ENCODE measurements at regions not wholly inside any gene's neighbourhood (a gene's known extent, or its start where the extent isn't known, plus 50 kb on each side); places are given as distances from the start of the nearest gene placed in this dataset.

DNA sequence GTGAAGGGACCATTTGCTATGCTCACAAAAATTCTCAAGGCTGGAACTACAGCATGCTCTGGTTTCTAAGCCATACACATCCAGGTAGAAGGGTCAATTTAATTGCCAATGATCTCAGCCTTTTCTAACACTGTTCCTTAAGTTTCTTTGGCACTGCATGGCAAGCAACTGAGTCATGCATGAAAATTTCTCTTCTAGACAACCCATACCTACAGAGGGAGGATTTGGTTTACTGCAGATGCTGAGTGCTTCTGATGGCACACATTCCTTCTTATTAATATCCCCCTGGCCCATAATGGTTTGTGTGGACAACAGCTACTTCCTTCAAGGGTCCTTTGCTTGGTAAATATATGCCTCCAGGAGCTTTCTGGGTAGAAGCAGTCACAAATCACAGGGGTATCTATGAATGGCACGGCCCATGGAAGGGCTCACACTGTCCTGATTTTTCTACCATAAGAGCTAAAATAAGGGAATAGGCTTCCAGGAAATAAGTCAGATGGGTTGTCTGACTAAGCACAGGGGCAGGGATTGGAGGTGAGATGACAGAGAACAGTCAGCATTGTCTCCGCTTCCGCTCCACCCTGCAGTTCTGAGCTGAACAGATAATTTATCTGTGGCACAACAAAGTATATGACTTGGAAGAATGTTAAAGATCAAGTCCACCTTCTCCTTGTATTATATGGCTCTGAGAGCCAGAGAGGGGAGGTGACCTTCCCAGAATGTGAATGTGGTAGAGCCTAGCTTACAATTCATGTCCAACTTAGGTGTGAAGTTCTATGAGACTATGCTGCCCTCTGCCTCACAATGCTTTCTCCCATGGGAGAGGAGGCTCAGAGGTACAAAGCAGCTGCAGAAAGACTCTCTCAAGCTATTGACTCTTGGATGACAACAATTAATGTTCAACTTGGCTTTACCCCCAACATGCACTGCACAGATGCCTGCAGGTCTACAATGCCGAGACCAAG is 199.2 kb upstream of the TNP1 start:
- WGBS, 2 donors = 97 to 98% methylated on average over 4 of the region's 4 CpGs
- intact Hi-C loops (cut with DNase I; ENCODE audit: low total_unique reads) = no loop called here

DNA sequence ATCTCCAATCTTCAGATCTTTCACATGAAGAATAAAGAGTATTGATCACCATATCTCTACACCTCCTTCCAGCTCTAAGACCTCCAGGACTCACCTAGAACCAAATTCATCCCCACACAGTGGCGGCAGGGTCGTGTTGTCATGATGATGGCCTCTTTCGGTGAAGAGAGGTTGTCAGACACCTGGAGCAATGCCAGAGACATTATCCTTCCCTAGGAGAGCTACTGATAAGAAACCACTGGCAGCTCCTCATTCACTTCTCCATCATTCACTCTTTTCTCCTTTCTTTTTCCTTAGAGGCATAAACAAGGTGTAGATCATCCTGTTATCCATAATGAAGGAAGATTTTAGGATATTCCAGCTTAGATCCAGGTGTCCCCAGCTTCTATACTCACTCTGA is 197.9 kb upstream of the TNP1 start:
- Histone ChIP-seq H3K27ac (no peak overlapping the region), H3K36me3 (ENCODE audit: low read depth, missing control alignments) (no peaks in the 10 kb centered on the region), H3K4me3 (no peak overlapping the region), H3K4me1 (peaks cover 12% of the 10 kb centered on the region), H3K9me3 (no peaks in the 10 kb centered on the region), H3K27me3 (no peaks in the 10 kb centered on the region)
- WGBS, 2 donors = 84 to 88% methylated on average over 3 of the region's 3 CpGs
- intact Hi-C loops (cut with DNase I; ENCODE audit: low total_unique reads) = no loop called here
- DNase-seq = no peak
- TF ChIP-seq POLR2A (IDR thresholded peaks at IDR 0.05) (no peak), CTCF (IDR thresholded peaks at IDR 0.05) (no peak)

More for the DNA sequence above, 199.2 kb upstream of the TNP1 start:
- TF ChIP-seq CTCF (IDR thresholded peaks at IDR 0.05) (no peak), POLR2A (IDR thresholded peaks at IDR 0.05) (no peak)
- Histone ChIP-seq H3K4me3 (no peak overlapping the region), H3K4me1 (peaks cover 2% of the 10 kb centered on the region), H3K27me3 (no peaks in the 10 kb centered on the region), H3K9me3 (no peaks in the 10 kb centered on the region), H3K36me3 (ENCODE audit: low read depth, missing control alignments) (no peaks in the 10 kb centered on the region), H3K27ac (no peak overlapping the region)
- no peak for DNase-seq

GRCh38 chr2:217055624-217056023 is 195.8 kb upstream of the TNP1 start:
- TF ChIP-seq CTCF (IDR thresholded peaks at IDR 0.05) = no peak
- TF ChIP-seq POLR2A (IDR thresholded peaks at IDR 0.05) = no peak
- H3K4me3 ChIP-seq = no peak overlapping the region
- no peaks in the 10 kb centered on the region for H3K27me3 ChIP-seq
- intact Hi-C loops (cut with DNase I; ENCODE audit: low total_unique reads) = no loop called here
- H3K4me1 ChIP-seq = peaks cover 13% of the 10 kb centered on the region
- no peak overlapping the region for H3K27ac ChIP-seq
- WGBS, 2 donors = 93 to 96% methylated on average over 1 of the region's 1 CpG
- no peak for DNase-seq
- H3K36me3 ChIP-seq (ENCODE audit: low read depth, missing control alignments) = no peaks in the 10 kb centered on the region
- no peaks in the 10 kb centered on the region for H3K9me3 ChIP-seq

- H3K27me3 ChIP-seq = no peaks in the 10 kb centered on the region
- peak; percentile 33 for DNase-seq
- no peak overlapping the region for H3K4me3 ChIP-seq
- WGBS, 2 donors = 81 to 84% methylated on average over 4 of the region's 4 CpGs
- H3K9me3 ChIP-seq = no peaks in the 10 kb centered on the region
- intact Hi-C loops (cut with DNase I; ENCODE audit: low total_unique reads) = no loop called here
- no peak for TF ChIP-seq CTCF (IDR thresholded peaks at IDR 0.05)
- TF ChIP-seq POLR2A (IDR thresholded peaks at IDR 0.05) = no peak
- no peaks in the 10 kb centered on the region for H3K36me3 ChIP-seq (ENCODE audit: low read depth, missing control alignments)
- peaks cover 13% of the 10 kb centered on the region for H3K4me1 ChIP-seq
- H3K27ac ChIP-seq = no peak overlapping the region
These were observed 194.9 kb upstream of the TNP1 start for GRCh38 chr2:217054791-217055190.

Measured in testis (tissue), 2 donors.